ENCODE measurements at regions not wholly inside any gene's neighbourhood (a gene's known extent, or its start where the extent isn't known, plus 50 kb on each side); places are given as distances from the start of the nearest gene placed in this dataset.

GRCh38 chr4:180926277-180926676 lies 1316.9 kb upstream of the TENM3 start:
- no peak for DNase-seq (ENCODE audit: low spot score)

- no peak for DNase-seq (ENCODE audit: low spot score)
Measured at GRCh38 chr4:180932370-180933001, 1310.7 kb upstream of the TENM3 start.

- DNase-seq (ENCODE audit: low spot score): no peak
Measured at GRCh38 chr4:180937083-180937482, 1306.1 kb upstream of the TENM3 start.

GRCh38 chr4:180940680-180941079 lies 1302.5 kb upstream of the TENM3 start:
- DNase-seq (ENCODE audit: low spot score): no peak

GRCh38 chr4:180942367-180942916 lies 1300.8 kb upstream of the TENM3 start:
- DNase-seq (ENCODE audit: low spot score): no peak

- no peak for DNase-seq (ENCODE audit: low spot score)
Measured at GRCh38 chr4:180946188-180946587, 1297.0 kb upstream of the TENM3 start.

GRCh38 chr4:180947425-180947824 lies 1295.8 kb upstream of the TENM3 start:
- peak; percentile 45 for DNase-seq (ENCODE audit: low spot score)

- no peak for DNase-seq (ENCODE audit: low spot score)
Measured at GRCh38 chr4:180949424-180950213, 1293.6 kb upstream of the TENM3 start.

- DNase-seq (ENCODE audit: low spot score): no peak
Measured at GRCh38 chr4:180950377-180950776, 1292.8 kb upstream of the TENM3 start.

GRCh38 chr4:180951312-180951711 lies 1291.9 kb upstream of the TENM3 start:
- DNase-seq (ENCODE audit: low spot score): no peak

GRCh38 chr4:180953572-180953971 lies 1289.6 kb upstream of the TENM3 start:
- peak; percentile 22 for DNase-seq (ENCODE audit: low spot score)

- DNase-seq (ENCODE audit: low spot score): no peak
Measured at GRCh38 chr4:180960743-180961401, 1282.3 kb upstream of the TENM3 start.

GRCh38 chr4:180962268-180962667 lies 1280.9 kb upstream of the TENM3 start:
- no peak for DNase-seq (ENCODE audit: low spot score)

- no peak for DNase-seq (ENCODE audit: low spot score)
Measured at GRCh38 chr4:180966312-180966711, 1276.9 kb upstream of the TENM3 start.

GRCh38 chr4:180967936-180968335 lies 1275.3 kb upstream of the TENM3 start:
- no peak for DNase-seq (ENCODE audit: low spot score)

- DNase-seq (ENCODE audit: low spot score): no peak
Measured at GRCh38 chr4:180973894-180974293, 1269.3 kb upstream of the TENM3 start.

- DNase-seq (ENCODE audit: low spot score): no peak
Measured at GRCh38 chr4:180990931-180991330, 1252.3 kb upstream of the TENM3 start.

GRCh38 chr4:180993244-180993836 lies 1249.9 kb upstream of the TENM3 start:
- DNase-seq (ENCODE audit: low spot score): no peak

- DNase-seq (ENCODE audit: low spot score): no peak
Measured at GRCh38 chr4:180994722-180995121, 1248.5 kb upstream of the TENM3 start.

GRCh38 chr4:180999217-180999616 lies 1244.0 kb upstream of the TENM3 start:
- no peak for DNase-seq (ENCODE audit: low spot score)

GRCh38 chr4:181004056-181004455 lies 1239.1 kb upstream of the TENM3 start:
- no peak for DNase-seq (ENCODE audit: low spot score)

GRCh38 chr4:181006499-181007260 lies 1236.5 kb upstream of the TENM3 start:
- no peak for DNase-seq (ENCODE audit: low spot score)

All from RKO (cell line).